Trophoblast cell (in vitro differentiated cells and primary cell): ENCODE measurements at regions not wholly inside any gene's neighbourhood (a gene's known extent, or its start where the extent isn't known, plus 50 kb on each side); places are given as distances from the start of the nearest gene placed in this dataset.
"Not testable (repeated sequence)": the region's sequence is repeated elsewhere in the genome, so short reads cannot be mapped to it uniquely, and the experiment has no call there.

Source experiments
- DNase-seq, 2 donors: peaks; one replicate each; pipeline ENCODE4 v3.0.0-alpha.2; 2016
- H2AFZ ChIP-seq: 2 replicates; pipeline ENCODE4 v1.6.1; 2013; ENCODE audit warnings: low read length, moderate library complexity, mild to moderate bottlenecking; ENCODE audit not compliant: insufficient read depth, poor library complexity
- H2AK5ac ChIP-seq: 2 replicates; pipeline ENCODE4 v1.6.1; 2013; ENCODE audit warnings: mild to moderate bottlenecking, low read length
- H2BK120ac ChIP-seq: 2 replicates; pipeline ENCODE4 v1.6.1; 2013; ENCODE audit warnings: low read length, mild to moderate bottlenecking, moderate library complexity; ENCODE audit not compliant: insufficient read depth, poor library complexity
- H2BK12ac ChIP-seq: 2 replicates; pipeline ENCODE4 v1.6.1; 2013; ENCODE audit warnings: mild to moderate bottlenecking, low read length, moderate library complexity
- H2BK5ac ChIP-seq: 2 replicates; pipeline ENCODE4 v1.6.1; 2013; ENCODE audit warnings: low read length, low read depth, moderate library complexity, mild to moderate bottlenecking; ENCODE audit not compliant: poor library complexity
- H3K14ac ChIP-seq: 2 replicates; pipeline ENCODE4 v1.6.1; 2013; ENCODE audit warnings: mild to moderate bottlenecking, low read length
- H3K18ac ChIP-seq: 2 replicates; pipeline ENCODE4 v1.6.1; 2013; ENCODE audit warnings: mild to moderate bottlenecking, low read length
- H3K23ac ChIP-seq: 2 replicates; pipeline ENCODE4 v1.6.1; 2013; ENCODE audit warnings: low read length
- H3K27ac ChIP-seq: 2 replicates; pipeline ENCODE4 v1.5.1; 2013; ENCODE audit warnings: low read depth, mild to moderate bottlenecking, inconsistent platforms, low read length, moderate library complexity
- H3K27me3 ChIP-seq: 2 replicates; pipeline ENCODE4 v1.6.1; 2013; ENCODE audit warnings: inconsistent platforms, mild to moderate bottlenecking, low read length, moderate library complexity; ENCODE audit not compliant: insufficient read depth
- H3K36me3 ChIP-seq, 2 experiments: 1 replicate in 1 of 2; 2 replicates in 1 of 2; pipeline ENCODE4 v1.6.1; 2013; ENCODE audit warnings: low read length in 2 of 2, mild to moderate bottlenecking in 2 of 2, moderate library complexity in 1 of 2; ENCODE audit not compliant: insufficient read depth in 2 of 2, control insufficient read depth in 1 of 2
- H3K4ac ChIP-seq: 2 replicates; pipeline ENCODE4 v1.6.1; 2013; ENCODE audit warnings: low read depth, mild to moderate bottlenecking, low read length, moderate library complexity
- H3K4me1 ChIP-seq, 2 experiments: 1 replicate in 1 of 2; 2 replicates in 1 of 2; pipeline ENCODE4 v1.6.1; 2013; ENCODE audit warnings: low read length in 2 of 2, mild to moderate bottlenecking in 2 of 2, moderate library complexity in 1 of 2; ENCODE audit not compliant: insufficient read depth in 2 of 2, control insufficient read depth in 1 of 2
- H3K4me2 ChIP-seq: 2 replicates; pipeline ENCODE4 v1.6.1; 2013; ENCODE audit warnings: inconsistent platforms, mild to moderate bottlenecking, low read length, moderate library complexity
- H3K4me3 ChIP-seq: 2 replicates; pipeline ENCODE4 v1.5.1; 2013; ENCODE audit warnings: mild to moderate bottlenecking, low read depth, low read length, inconsistent platforms
- H3K79me1 ChIP-seq: one replicate; pipeline ENCODE4 v1.6.1; 2013; ENCODE audit warnings: low read length
- H3K79me2 ChIP-seq: 2 replicates; pipeline ENCODE4 v1.6.1; 2013; ENCODE audit warnings: low read length, mild to moderate bottlenecking; ENCODE audit not compliant: control insufficient read depth, insufficient read depth, poor library complexity
- H3K9ac ChIP-seq: 2 replicates; pipeline ENCODE4 v1.6.1; 2013; ENCODE audit warnings: mild to moderate bottlenecking, low read length
- H3K9me3 ChIP-seq: 2 replicates; pipeline ENCODE4 v1.6.1; 2013; ENCODE audit warnings: low read depth, mild to moderate bottlenecking, control low read depth, inconsistent platforms, low read length; ENCODE audit not compliant: insufficient read depth
- H4K12ac ChIP-seq: 2 replicates; pipeline ENCODE4 v1.6.1; 2013; ENCODE audit warnings: low read depth, mild to moderate bottlenecking, low read length, moderate library complexity
- H4K8ac ChIP-seq: 2 replicates; pipeline ENCODE4 v1.6.1; 2013; ENCODE audit warnings: low read depth, mild to moderate bottlenecking, low read length, moderate library complexity
- H4K91ac ChIP-seq: one replicate; pipeline ENCODE4 v1.6.1; 2013; ENCODE audit warnings: low read depth, mild to moderate bottlenecking, low read length, moderate library complexity
- WGBS: extraction: QIAGEN DNeasy Blood & Tissue Kit; methylation state at CpG from one replicate; pipeline ENCODE4 v1.1.7; 2013; ENCODE audit warnings: missing lambda C conversion rate; ENCODE audit not compliant: insufficient read length, insufficient coverage; ENCODE audit errors: extremely low coverage; 5-methylcytosine and 5-hydroxymethylcytosine counted together

GRCh38 chrX:96551322-96551872 is 133.2 kb upstream of the DIAPH2 start:
- Histone ChIP-seq H3K27ac (no peak overlapping the region), H3K14ac (no peak overlapping the region), H3K79me2 (no peaks in the 10 kb centered on the region), H3K9me3 (no peaks in the 10 kb centered on the region), H3K23ac (no peak overlapping the region), H3K36me3 (no peaks in the 10 kb centered on the region), H3K4ac (no peak overlapping the region), H4K12ac (no peak overlapping the region), H2BK120ac (no peak overlapping the region), H2BK5ac (no peak overlapping the region), H3K4me2 (no peak overlapping the region), H4K8ac (no peak overlapping the region), H3K4me3 (no peak overlapping the region), H2BK12ac (no peak overlapping the region), H3K4me1 (no peaks in the 10 kb centered on the region), H4K91ac (no peak overlapping the region), H2AFZ (no peak overlapping the region), H2AK5ac (no peak overlapping the region), H3K27me3 (no peaks in the 10 kb centered on the region), H3K18ac (no peak overlapping the region), H3K9ac (no peak overlapping the region), H3K79me1 (no peaks in the 10 kb centered on the region)
- no CpG with 5 or more reads among the region's 6 CpGs for WGBS
- no peak for DNase-seq

- H3K79me2 ChIP-seq = no peaks in the 10 kb centered on the region
- no peak overlapping the region for H3K14ac ChIP-seq
- H3K23ac ChIP-seq = no peak overlapping the region
- H3K18ac ChIP-seq = no peak overlapping the region
- H3K4ac ChIP-seq = no peak overlapping the region
- H4K91ac ChIP-seq = no peak overlapping the region
- H3K79me1 ChIP-seq = no peaks in the 10 kb centered on the region
- no peaks in the 10 kb centered on the region for H3K27me3 ChIP-seq
- H3K4me2 ChIP-seq = no peak overlapping the region
- no peak overlapping the region for H3K27ac ChIP-seq
- H2BK5ac ChIP-seq = no peak overlapping the region
- no peak overlapping the region for H2BK120ac ChIP-seq
- H2AK5ac ChIP-seq = no peak overlapping the region
- no peak overlapping the region for H4K8ac ChIP-seq
- no peak overlapping the region for H3K4me3 ChIP-seq
- DNase-seq = no peak
- no peaks in the 10 kb centered on the region for H3K4me1 ChIP-seq
- no peaks in the 10 kb centered on the region for H3K9me3 ChIP-seq
- H2BK12ac ChIP-seq = no peak overlapping the region
- no peaks in the 10 kb centered on the region for H3K36me3 ChIP-seq
- H2AFZ ChIP-seq = no peak overlapping the region
- WGBS = no CpG with 5 or more reads among the region's 2 CpGs
- H4K12ac ChIP-seq = no peak overlapping the region
- H3K9ac ChIP-seq = no peak overlapping the region
These were observed 127.8 kb upstream of the DIAPH2 start for GRCh38 chrX:96556886-96557285.

GRCh38 chrX:96561129-96561528 is 123.5 kb upstream of the DIAPH2 start:
- DNase-seq, H3K79me1 ChIP-seq, H2BK12ac ChIP-seq, H3K14ac ChIP-seq, H4K91ac ChIP-seq, H3K36me3 ChIP-seq, H2BK120ac ChIP-seq, H3K27ac ChIP-seq, H3K4ac ChIP-seq, H3K4me2 ChIP-seq, H3K18ac ChIP-seq, H3K27me3 ChIP-seq, H2BK5ac ChIP-seq, H2AK5ac ChIP-seq, H3K9ac ChIP-seq, H3K4me1 ChIP-seq, H3K23ac ChIP-seq, H3K9me3 ChIP-seq, H3K4me3 ChIP-seq, H4K8ac ChIP-seq, H2AFZ ChIP-seq, H3K79me2 ChIP-seq, H4K12ac ChIP-seq: not testable (repeated sequence)
- WGBS = no CpG with 5 or more reads among the region's 5 CpGs

GRCh38 chrX:96563646-96564045 is 121.0 kb upstream of the DIAPH2 start:
- no peak overlapping the region for H3K4ac ChIP-seq
- H3K23ac ChIP-seq = no peak overlapping the region
- no peak overlapping the region for H2BK5ac ChIP-seq
- no peak overlapping the region for H3K14ac ChIP-seq
- no peak overlapping the region for H3K27ac ChIP-seq
- H3K18ac ChIP-seq = no peak overlapping the region
- H2AFZ ChIP-seq = no peak overlapping the region
- no peak overlapping the region for H4K8ac ChIP-seq
- H2BK12ac ChIP-seq = no peak overlapping the region
- H3K79me2 ChIP-seq = no peaks in the 10 kb centered on the region
- H3K27me3 ChIP-seq = no peaks in the 10 kb centered on the region
- no peaks in the 10 kb centered on the region for H3K79me1 ChIP-seq
- no peak overlapping the region for H3K4me3 ChIP-seq
- no CpG with 5 or more reads among the region's 1 CpG for WGBS
- H4K91ac ChIP-seq = no peak overlapping the region
- H3K36me3 ChIP-seq = no peaks in the 10 kb centered on the region
- no peak overlapping the region for H4K12ac ChIP-seq
- no peaks in the 10 kb centered on the region for H3K4me1 ChIP-seq
- H2AK5ac ChIP-seq = no peak overlapping the region
- H3K9ac ChIP-seq = no peak overlapping the region
- H3K9me3 ChIP-seq = no peaks in the 10 kb centered on the region
- no peak for DNase-seq
- H2BK120ac ChIP-seq = no peak overlapping the region
- H3K4me2 ChIP-seq = no peak overlapping the region
